ENCODE measurements at regions not wholly inside any gene's neighbourhood (a gene's known extent, or its start where the extent isn't known, plus 50 kb on each side); places are given as distances from the start of the nearest gene placed in this dataset.
A peak's percentile ranks its signal among the peaks of the same experiment; 100 is the strongest.

GRCh38 chr6:6803180-6803977, 214.9 kb downstream of the LY86 start:
- Histone ChIP-seq H3K4me2 (replicated peaks; ENCODE audit: extremely low read depth, low read length, poor library complexity, severe bottlenecking) (no peak overlapping the region), H3K9me3 (replicated peaks in 1 of 2; ENCODE audit: control insufficient read depth in 1 of 2, insufficient read depth in 1 of 2, low read length in 2 of 2) (no peaks in the 10 kb centered on the region), H3K79me2 (ENCODE audit: insufficient read depth, low read length) (peaks cover 4% of the 10 kb centered on the region), H2AFZ (ENCODE audit: insufficient read depth, low read depth, low read length, poor library complexity, severe bottlenecking) (no peak overlapping the region), H3K4me3 (replicated peaks in 1 of 3; ENCODE audit: low read depth in 2 of 3, low read length in 3 of 3) (no peak overlapping the region), H3K27me3 (ENCODE audit: control insufficient read depth in 2 of 2, insufficient read depth in 2 of 2, low read length in 2 of 2) (no peaks in the 10 kb centered on the region), H3K36me3 (replicated peaks in 1 of 2; ENCODE audit: control insufficient read depth in 1 of 2, insufficient read depth in 2 of 2, low read length in 2 of 2) (no peaks in the 10 kb centered on the region), H3K27ac (ENCODE audit: low read depth in 1 of 2, low read length in 2 of 2) (peak overlapping the region in 1 of 2 donors; percentile 11), H4K20me1 (ENCODE audit: insufficient read depth, low read length) (no peaks in the 10 kb centered on the region), H3K4me1 (ENCODE audit: control insufficient read depth in 1 of 2, insufficient read depth in 2 of 2, low read length in 2 of 2) (peaks cover 96 to 99% of the 10 kb centered on the region in 2 donors), H3K9ac (ENCODE audit: insufficient read depth, low read length, poor library complexity, severe bottlenecking) (no peak overlapping the region)
- Mint-ChIP-seq H3K4me3 (no peak overlapping the region), H3K4me1 (peaks cover 98% of the 10 kb centered on the region), H3K9me3 (peaks cover 0 to 4% (median 0%) of the 10 kb centered on the region in 7 donors), H3K27ac (peak overlapping the region in 5 of 7 donors; percentile 53 to 89 (median 75)), H3K27me3 (ENCODE audit: low read depth in 3 of 3) (peaks cover 0 to 3% (median 1%) of the 10 kb centered on the region in 3 donors), H3K36me3 (no peaks in the 10 kb centered on the region)
- TF ChIP-seq CTCF (IDR thresholded peaks at IDR 0.05): no peak
- WGBS (ENCODE audit: insufficient coverage): 51% methylated on average over 16 of the region's 18 CpGs
- peak in 2 of 3 donors; percentile 62 to 70 for DNase-seq
- intact Hi-C loops (cut with micrococcal nuclease): no loop called here

- no peak overlapping the region for H3K9ac ChIP-seq (ENCODE audit: insufficient read depth, low read length, poor library complexity, severe bottlenecking)
- H3K4me1 Mint-ChIP-seq: peaks cover 96% of the 10 kb centered on the region
- H3K79me2 ChIP-seq (ENCODE audit: insufficient read depth, low read length): peaks cover 3% of the 10 kb centered on the region
- no peaks in the 10 kb centered on the region for H3K36me3 Mint-ChIP-seq
- H3K4me1 ChIP-seq (ENCODE audit: control insufficient read depth in 1 of 2, insufficient read depth in 2 of 2, low read length in 2 of 2): peaks cover 90 to 93% of the 10 kb centered on the region in 2 donors
- intact Hi-C loops (cut with micrococcal nuclease): no loop called here
- H3K27me3 ChIP-seq (ENCODE audit: control insufficient read depth in 2 of 2, insufficient read depth in 2 of 2, low read length in 2 of 2): no peaks in the 10 kb centered on the region
- no peak overlapping the region for H3K4me3 Mint-ChIP-seq
- peaks cover 0 to 4% (median 0%) of the 10 kb centered on the region in 7 donors for H3K9me3 Mint-ChIP-seq
- H3K36me3 ChIP-seq (replicated peaks in 1 of 2; ENCODE audit: control insufficient read depth in 1 of 2, insufficient read depth in 2 of 2, low read length in 2 of 2): no peaks in the 10 kb centered on the region
- H3K27me3 Mint-ChIP-seq (ENCODE audit: low read depth in 3 of 3): peaks cover 0 to 3% (median 1%) of the 10 kb centered on the region in 3 donors
- H3K9me3 ChIP-seq (replicated peaks in 1 of 2; ENCODE audit: control insufficient read depth in 1 of 2, insufficient read depth in 1 of 2, low read length in 2 of 2): no peaks in the 10 kb centered on the region
- DNase-seq: peak in 1 of 3 donors; percentile 39
- H2AFZ ChIP-seq (ENCODE audit: insufficient read depth, low read depth, low read length, poor library complexity, severe bottlenecking): no peak overlapping the region
- peak overlapping the region; percentile 82 to 90 for H3K27ac ChIP-seq (ENCODE audit: low read depth in 1 of 2, low read length in 2 of 2)
- no peaks in the 10 kb centered on the region for H4K20me1 ChIP-seq (ENCODE audit: insufficient read depth, low read length)
- no peak overlapping the region for H3K4me3 ChIP-seq (replicated peaks in 1 of 3; ENCODE audit: low read depth in 2 of 3, low read length in 3 of 3)
- peak overlapping the region in 6 of 7 donors; percentile 74 to 97 (median 93) for H3K27ac Mint-ChIP-seq
- TF ChIP-seq CTCF (IDR thresholded peaks at IDR 0.05): no peak
- H3K4me2 ChIP-seq (replicated peaks; ENCODE audit: extremely low read depth, low read length, poor library complexity, severe bottlenecking): no peak overlapping the region
- 91% methylated on average over 7 of the region's 8 CpGs for WGBS (ENCODE audit: insufficient coverage)
Observed at GRCh38 chr6:6804843-6805615, 216.5 kb downstream of the LY86 start.

All from CD14-positive monocyte (primary cell).